GM23248 (cell line): ENCODE measurements at regions not wholly inside any gene's neighbourhood (a gene's known extent, or its start where the extent isn't known, plus 50 kb on each side); places are given as distances from the start of the nearest gene placed in this dataset.

Source experiments
- DNase-seq: peaks from one replicate; pipeline ENCODE4 v3.0.0-alpha.2; 2015
- H2AFZ ChIP-seq: fragments of 200-600 bp; sonication (generic); 2 replicates; pipeline ENCODE4 v1.6.1; 2016; ENCODE audit warnings: antibody characterized with exemption
- H3F3A ChIP-seq: fragments of 200-600 bp; sonication (generic); 2 replicates; pipeline ENCODE4 v1.6.1; 2016; ENCODE audit warnings: mild to moderate bottlenecking, antibody characterized with exemption, mixed run types; ENCODE audit not compliant: insufficient read depth
- H3K27ac ChIP-seq: fragments of 200-600 bp; sonication (generic); 2 replicates; pipeline ENCODE4 v1.5.1; 2016; ENCODE audit warnings: mild to moderate bottlenecking
- H3K27me3 ChIP-seq: fragments of 200-600 bp; sonication (generic); replicated peaks from 2 replicates; pipeline ENCODE4 v1.6.1; 2016; ENCODE audit warnings: mild to moderate bottlenecking; ENCODE audit not compliant: insufficient read depth
- H3K36me3 ChIP-seq: fragments of 200-600 bp; sonication (generic); 2 replicates; pipeline ENCODE4 v1.6.1; 2016; ENCODE audit warnings: low read depth, mild to moderate bottlenecking
- H3K4me1 ChIP-seq: fragments of 200-600 bp; sonication (generic); 2 replicates; pipeline ENCODE4 v1.6.1; 2016; ENCODE audit warnings: mild to moderate bottlenecking; ENCODE audit not compliant: insufficient read depth
- H3K4me2 ChIP-seq: fragments of 200-600 bp; sonication (generic); one replicate; pipeline ENCODE4 v1.6.1; 2016; ENCODE audit warnings: mild to moderate bottlenecking; ENCODE audit not compliant: unreplicated experiment
- H3K4me3 ChIP-seq: fragments of 200-600 bp; sonication (generic); 2 replicates; pipeline ENCODE4 v1.5.1; 2016; ENCODE audit warnings: mild to moderate bottlenecking
- H3K79me2 ChIP-seq: fragments of 200-600 bp; sonication (generic); 2 replicates; pipeline ENCODE4 v1.6.1; 2016; ENCODE audit warnings: mild to moderate bottlenecking; ENCODE audit not compliant: insufficient read depth
- H3K9ac ChIP-seq: fragments of 200-600 bp; sonication (generic); 2 replicates; pipeline ENCODE4 v1.6.1; 2016; ENCODE audit warnings: mild to moderate bottlenecking
- H3K9me2 ChIP-seq: fragments of 200-600 bp; sonication (generic); 2 replicates; pipeline ENCODE4 v1.6.1; 2016; ENCODE audit warnings: mixed run types, mild to moderate bottlenecking, moderate library complexity; ENCODE audit not compliant: insufficient read depth
- H3K9me3 ChIP-seq: fragments of 200-600 bp; sonication (generic); one replicate; pipeline ENCODE4 v1.6.1; 2017; ENCODE audit warnings: low read depth
- H4K20me1 ChIP-seq: fragments of 200-600 bp; sonication (generic); 2 replicates; pipeline ENCODE4 v1.6.0; 2016; ENCODE audit not compliant: insufficient read depth
- EZH2 ChIP-seq: fragments of 200-600 bp; sonication (generic); IDR thresholded peaks from 2 replicates; pipeline ENCODE4 v1.6.1; 2018; ENCODE audit warnings: antibody characterized with exemption, mild to moderate bottlenecking; ENCODE audit not compliant: insufficient read depth, poor library complexity, severe bottlenecking
- EZH2phosphoT487 ChIP-seq: fragments of 200-600 bp; sonication (generic); IDR thresholded peaks from 2 replicates; pipeline ENCODE4 v1.6.1; 2018; ENCODE audit warnings: antibody characterized with exemption, moderate library complexity, mild to moderate bottlenecking, low read depth; ENCODE audit not compliant: insufficient read depth
- WGBS, 2 experiments: methylation state at CpG; one replicate each; pipeline ENCODE4 v1.1.6; 2015 to 2017; ENCODE audit warnings: low lambda C conversion rate in 2 of 2, low coverage in 1 of 2; ENCODE audit errors: missing lambda C conversion rate in 2 of 2; 5-methylcytosine and 5-hydroxymethylcytosine counted together
- in situ Hi-C: fragments of 300-500 bp; cut with MboI; formaldehyde crosslinking; loops from 2 replicates; pipeline ENCODE4 v1.15.0; 2020

DNA sequence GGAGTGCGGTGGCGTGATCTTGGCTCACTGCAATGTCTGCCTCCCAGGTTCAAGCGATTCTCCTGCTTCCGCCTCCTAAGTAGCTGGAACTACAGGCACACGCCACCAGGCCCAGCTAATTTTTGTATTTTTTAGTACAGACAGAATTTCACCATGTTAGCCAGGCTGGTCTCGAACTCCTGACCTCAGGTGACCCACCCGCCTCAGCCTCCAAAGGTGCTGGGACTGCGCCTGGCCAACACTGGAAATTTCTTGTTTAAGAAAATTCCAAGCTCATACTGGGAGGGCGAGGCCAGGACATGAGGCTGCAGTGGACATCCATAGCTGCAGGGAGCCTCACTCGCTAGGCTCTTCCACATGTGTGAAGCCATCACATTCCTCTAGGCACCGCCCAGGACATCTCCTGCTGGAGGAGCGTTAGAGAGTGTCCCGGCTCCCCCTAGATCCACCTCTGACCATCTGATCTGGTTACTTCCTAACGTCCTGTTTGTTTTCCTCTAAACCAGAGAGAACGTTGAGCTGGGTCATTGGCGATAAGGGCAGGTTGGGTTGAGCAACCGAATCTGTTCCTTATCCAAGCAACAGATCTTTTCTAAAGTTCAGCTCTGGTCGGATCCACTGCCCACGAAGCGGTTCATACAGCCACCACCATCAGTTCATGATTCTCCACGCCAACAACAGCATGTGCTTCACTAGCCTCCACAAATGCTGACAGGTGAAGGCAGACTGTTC is 108.2 kb upstream of the MED13L start:
- 89 to 91% methylated on average over 19 to 21 of the region's 21 CpGs for WGBS, 2 experiments
- H3K4me3 ChIP-seq: no peak overlapping the region
- no peaks in the 10 kb centered on the region for H4K20me1 ChIP-seq
- H3K79me2 ChIP-seq: no peaks in the 10 kb centered on the region
- no peaks in the 10 kb centered on the region for H3K9me3 ChIP-seq
- no peak overlapping the region for H3K4me2 ChIP-seq
- peaks cover 57% of the 10 kb centered on the region for H3K4me1 ChIP-seq
- no peaks in the 10 kb centered on the region for H3K27me3 ChIP-seq
- H3K27ac ChIP-seq: no peak overlapping the region
- in situ Hi-C loops: no loop called here
- DNase-seq: no peak
- no peak for TF ChIP-seq EZH2
- no peak for TF ChIP-seq EZH2phosphoT487
- H3K36me3 ChIP-seq: no peaks in the 10 kb centered on the region
- peaks cover 33% of the 10 kb centered on the region for H3F3A ChIP-seq
- no peaks in the 10 kb centered on the region for H3K9me2 ChIP-seq
- H3K9ac ChIP-seq: no peak overlapping the region
- H2AFZ ChIP-seq: no peak overlapping the region

DNA sequence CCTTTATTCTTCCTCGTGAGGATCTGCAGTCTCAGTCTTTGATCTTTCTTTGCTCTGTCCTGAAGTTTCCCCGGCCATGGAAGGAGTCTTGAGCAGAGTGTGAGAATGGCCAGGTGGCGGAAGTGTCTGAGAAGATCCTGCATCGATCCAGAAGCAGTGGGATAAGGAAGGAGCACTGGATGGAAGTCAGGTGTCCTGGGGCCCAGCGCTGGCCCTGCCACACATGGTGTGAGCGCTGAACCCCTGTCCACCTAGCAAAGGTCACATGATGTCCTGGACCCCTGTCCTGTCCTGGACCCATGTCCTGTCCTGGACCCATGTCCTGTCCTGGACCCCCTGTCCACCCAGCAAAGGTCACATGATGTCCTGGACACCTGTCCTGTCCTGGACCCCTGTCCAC is 111.8 kb upstream of the MED13L start:
- in situ Hi-C loops: no loop called here
- WGBS, 2 experiments: 77 to 82% methylated on average over 6 of the region's 6 CpGs
- no peaks in the 10 kb centered on the region for H3K36me3 ChIP-seq
- H3K27me3 ChIP-seq: no peaks in the 10 kb centered on the region
- peaks cover 33% of the 10 kb centered on the region for H3K4me1 ChIP-seq
- peak overlapping the region; percentile 74 for H3K27ac ChIP-seq
- H4K20me1 ChIP-seq: no peaks in the 10 kb centered on the region
- H3K4me3 ChIP-seq: no peak overlapping the region
- H3F3A ChIP-seq: peaks cover 24% of the 10 kb centered on the region
- no peaks in the 10 kb centered on the region for H3K9me3 ChIP-seq
- H3K4me2 ChIP-seq: peak overlapping the region; percentile 50
- TF ChIP-seq EZH2 (no peak), EZH2phosphoT487 (no peak)
- H3K9ac ChIP-seq: peak overlapping the region; percentile 20; the same call in 1 of the 2 replicates
- H2AFZ ChIP-seq: no peak overlapping the region
- no peaks in the 10 kb centered on the region for H3K9me2 ChIP-seq
- no peaks in the 10 kb centered on the region for H3K79me2 ChIP-seq
- no peak for DNase-seq

DNA sequence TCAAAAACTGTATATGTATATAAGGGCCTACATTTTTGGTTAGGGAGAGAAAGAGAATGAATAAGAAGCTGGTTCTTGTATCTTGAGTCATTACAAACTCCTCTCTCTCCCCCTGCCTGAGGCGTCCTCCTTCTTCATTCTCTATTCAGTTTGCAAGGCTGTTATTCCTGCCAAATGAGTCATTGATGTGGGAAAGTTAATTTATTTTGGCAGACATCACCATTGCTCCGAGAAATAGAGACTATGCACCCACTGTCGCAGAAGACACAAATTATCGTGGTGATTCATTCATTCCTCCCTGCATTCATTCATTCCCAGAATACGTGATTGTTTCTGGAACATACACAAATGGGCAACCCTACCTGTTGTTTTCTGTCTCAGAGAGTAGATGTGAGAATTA is 112.5 kb upstream of the MED13L start:
- Histone ChIP-seq H3F3A (peaks cover 24% of the 10 kb centered on the region), H3K27me3 (no peaks in the 10 kb centered on the region), H3K79me2 (no peaks in the 10 kb centered on the region), H3K27ac (peak overlapping the region; percentile 74), H2AFZ (no peak overlapping the region), H3K4me1 (peaks cover 26% of the 10 kb centered on the region), H3K4me3 (no peak overlapping the region), H3K9me3 (no peaks in the 10 kb centered on the region), H4K20me1 (no peaks in the 10 kb centered on the region), H3K9me2 (no peaks in the 10 kb centered on the region), H3K9ac (peak overlapping the region; percentile 20), H3K4me2 (peak overlapping the region; percentile 50), H3K36me3 (no peaks in the 10 kb centered on the region)
- WGBS, 2 experiments: 2% methylated on average over 5 of the region's 5 CpGs
- in situ Hi-C loops: no loop called here
- peak; percentile 96 for DNase-seq
- TF ChIP-seq EZH2phosphoT487: no peak

DNA sequence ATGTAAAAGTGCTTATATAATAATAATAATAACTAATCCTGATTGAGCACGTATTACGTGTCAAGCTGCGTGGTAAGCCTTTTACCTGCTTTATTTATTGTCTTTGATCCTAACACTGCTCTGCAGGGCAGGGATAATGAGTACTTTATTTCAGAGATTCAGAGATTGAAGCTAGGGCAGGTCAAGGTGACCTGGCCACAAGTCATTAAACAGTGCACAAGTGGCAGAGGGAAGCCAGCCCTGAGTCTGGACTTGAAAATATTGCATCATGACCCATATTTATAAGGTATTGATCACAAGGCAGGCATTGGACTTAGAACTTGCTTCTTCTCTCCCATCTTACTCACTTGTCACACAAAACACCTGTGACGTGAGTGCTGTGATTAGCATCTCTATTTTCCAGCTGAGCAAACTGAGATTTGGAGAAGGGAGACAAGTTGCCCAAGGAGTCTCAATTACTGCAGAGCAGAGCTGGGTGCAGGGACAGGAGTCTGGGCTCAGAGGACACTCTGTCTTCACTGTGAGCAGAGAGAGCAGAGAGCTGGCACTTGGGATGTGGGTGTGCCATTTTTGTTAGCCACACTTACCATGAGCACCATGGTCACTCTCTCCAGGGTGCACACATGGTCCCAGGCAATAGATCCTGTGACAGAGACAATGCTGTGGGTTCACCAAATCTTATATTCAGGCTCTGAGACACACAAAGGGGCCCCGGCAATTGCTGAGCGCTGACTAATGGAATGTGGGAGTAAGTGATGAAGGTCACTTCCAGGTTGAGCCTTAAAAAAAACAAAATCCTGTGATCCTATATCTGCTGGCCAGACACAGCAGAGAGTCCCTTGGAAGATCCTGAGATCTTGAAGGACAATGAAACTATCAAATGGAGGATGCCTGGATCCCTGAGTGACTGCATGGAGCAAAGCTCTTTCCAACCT is 113.2 kb upstream of the MED13L start:
- H3K27ac ChIP-seq: peak overlapping the region; percentile 50
- no peak overlapping the region for H2AFZ ChIP-seq
- 79 to 85% methylated on average over 6 of the region's 6 CpGs for WGBS, 2 experiments

More for the DNA sequence above, 113.2 kb upstream of the MED13L start:
- H4K20me1 ChIP-seq: no peaks in the 10 kb centered on the region
- no peaks in the 10 kb centered on the region for H3K9me2 ChIP-seq
- H3K4me2 ChIP-seq: no peak overlapping the region
- TF ChIP-seq EZH2phosphoT487 (no peak), EZH2 (no peak)
- peaks cover 19% of the 10 kb centered on the region for H3K4me1 ChIP-seq
- no peak overlapping the region for H3K4me3 ChIP-seq
- peaks cover 24% of the 10 kb centered on the region for H3F3A ChIP-seq
- no peak overlapping the region for H3K9ac ChIP-seq
- no peaks in the 10 kb centered on the region for H3K9me3 ChIP-seq
- in situ Hi-C loops: no loop called here
- peak; percentile 30 for DNase-seq
- H3K27me3 ChIP-seq: no peaks in the 10 kb centered on the region
- no peaks in the 10 kb centered on the region for H3K79me2 ChIP-seq
- H3K36me3 ChIP-seq: no peaks in the 10 kb centered on the region
